ENCODE measurements at regions not wholly inside any gene's neighbourhood (a gene's known extent, or its start where the extent isn't known, plus 50 kb on each side); places are given as distances from the start of the nearest gene placed in this dataset.

DNA sequence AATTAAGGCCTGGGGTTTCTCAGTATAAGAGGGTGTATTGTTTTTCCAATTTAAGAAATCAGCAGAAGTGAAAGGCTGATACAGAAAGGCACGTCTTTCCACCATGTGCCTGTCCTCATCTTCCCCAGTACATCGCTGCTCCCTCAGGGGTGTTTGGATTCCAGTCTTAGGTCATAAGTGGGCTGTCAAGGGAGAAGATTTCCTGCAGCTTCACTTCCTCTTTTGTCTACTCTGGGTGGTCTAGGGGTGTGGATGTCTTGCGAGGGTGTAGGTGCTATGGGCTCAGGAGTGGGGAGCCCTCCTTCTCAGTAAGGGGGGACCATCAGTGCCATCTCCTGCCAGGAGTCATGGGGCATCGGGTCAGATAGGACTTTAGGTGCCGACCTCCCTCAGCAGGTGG is 999.8 kb upstream of the NCAM2 start:
- DNase-seq (ENCODE audit: extremely low read depth, low read depth) = no peak
- TF ChIP-seq, protein P1, sequence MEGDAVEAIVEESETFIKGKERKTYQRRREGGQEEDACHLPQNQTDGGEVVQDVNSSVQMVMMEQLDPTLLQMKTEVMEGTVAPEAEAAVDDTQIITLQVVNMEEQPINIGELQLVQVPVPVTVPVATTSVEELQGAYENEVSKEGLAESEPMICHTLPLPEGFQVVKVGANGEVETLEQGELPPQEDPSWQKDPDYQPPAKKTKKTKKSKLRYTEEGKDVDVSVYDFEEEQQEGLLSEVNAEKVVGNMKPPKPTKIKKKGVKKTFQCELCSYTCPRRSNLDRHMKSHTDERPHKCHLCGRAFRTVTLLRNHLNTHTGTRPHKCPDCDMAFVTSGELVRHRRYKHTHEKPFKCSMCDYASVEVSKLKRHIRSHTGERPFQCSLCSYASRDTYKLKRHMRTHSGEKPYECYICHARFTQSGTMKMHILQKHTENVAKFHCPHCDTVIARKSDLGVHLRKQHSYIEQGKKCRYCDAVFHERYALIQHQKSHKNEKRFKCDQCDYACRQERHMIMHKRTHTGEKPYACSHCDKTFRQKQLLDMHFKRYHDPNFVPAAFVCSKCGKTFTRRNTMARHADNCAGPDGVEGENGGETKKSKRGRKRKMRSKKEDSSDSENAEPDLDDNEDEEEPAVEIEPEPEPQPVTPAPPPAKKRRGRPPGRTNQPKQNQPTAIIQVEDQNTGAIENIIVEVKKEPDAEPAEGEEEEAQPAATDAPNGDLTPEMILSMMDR (IDR thresholded peaks at IDR 0.05; ENCODE audit: low read depth, low read length) = no peak

DNA sequence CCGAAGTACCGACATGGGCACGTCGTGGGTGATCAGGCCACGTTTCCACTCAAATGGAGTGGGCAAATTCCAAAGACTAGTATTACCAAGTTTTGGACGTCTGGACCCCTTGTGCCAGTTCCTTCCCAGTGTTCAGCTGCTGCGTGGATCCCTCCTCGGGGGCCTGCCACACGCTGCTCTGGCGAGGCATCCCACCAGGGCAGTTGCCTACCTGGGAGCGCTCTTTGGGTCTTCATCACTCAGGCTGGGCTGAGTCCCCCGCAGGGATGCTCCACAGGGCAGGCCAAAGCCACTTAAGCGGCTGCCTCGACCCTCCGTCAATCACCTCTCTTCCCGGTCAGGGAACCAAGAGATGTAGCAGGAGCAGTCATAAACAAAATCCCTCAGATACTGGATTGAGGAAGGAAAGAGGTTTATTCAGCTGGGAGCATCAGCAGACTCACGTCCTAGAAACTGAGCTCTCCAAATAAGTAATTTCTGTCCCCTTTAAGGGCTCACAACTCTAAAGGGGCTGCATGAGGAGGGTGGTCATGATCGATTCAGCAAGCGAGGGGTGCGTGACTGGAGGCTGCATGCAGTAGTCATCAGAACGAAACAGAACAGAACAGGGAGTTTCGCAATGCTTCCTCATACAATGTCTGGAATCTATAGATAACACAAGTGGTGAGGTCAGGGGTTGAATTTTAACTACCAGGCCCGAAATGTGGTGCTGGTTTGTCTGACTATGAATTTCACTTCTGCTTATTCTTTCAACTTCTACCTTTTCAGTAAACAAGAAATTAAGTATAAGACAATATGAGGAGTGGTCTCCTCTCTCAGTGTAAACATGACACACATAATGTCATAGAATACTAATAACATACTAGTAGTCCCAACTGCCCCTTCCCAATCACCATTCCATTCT is 998.6 kb upstream of the NCAM2 start:
- no peak for DNase-seq (ENCODE audit: extremely low read depth, low read depth)
- TF ChIP-seq, protein P1 (IDR thresholded peaks at IDR 0.05; ENCODE audit: low read depth, low read length) = no peak

DNA sequence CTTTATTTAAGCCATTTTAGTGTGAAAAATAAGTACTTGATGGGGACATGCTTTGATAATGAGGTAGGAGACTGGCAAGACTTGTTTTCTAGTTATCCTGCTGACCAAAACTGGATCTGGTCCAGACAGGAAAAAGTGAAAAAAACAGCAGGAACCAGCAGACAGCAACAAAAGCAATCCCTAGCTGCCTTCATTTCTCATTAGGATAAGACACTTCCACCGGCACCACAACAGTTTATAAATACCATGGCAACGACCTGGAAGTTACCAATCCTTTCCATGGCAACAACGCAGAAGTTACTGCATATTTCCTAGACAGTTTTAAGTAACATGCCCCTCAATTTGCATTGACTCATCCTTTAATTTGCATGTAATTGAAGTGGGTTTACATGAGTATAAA is 993.8 kb upstream of the NCAM2 start:
- TF ChIP-seq, protein P1 (IDR thresholded peaks at IDR 0.05; ENCODE audit: low read depth, low read length) = no peak
- DNase-seq (ENCODE audit: extremely low read depth, low read depth) = no peak

DNA sequence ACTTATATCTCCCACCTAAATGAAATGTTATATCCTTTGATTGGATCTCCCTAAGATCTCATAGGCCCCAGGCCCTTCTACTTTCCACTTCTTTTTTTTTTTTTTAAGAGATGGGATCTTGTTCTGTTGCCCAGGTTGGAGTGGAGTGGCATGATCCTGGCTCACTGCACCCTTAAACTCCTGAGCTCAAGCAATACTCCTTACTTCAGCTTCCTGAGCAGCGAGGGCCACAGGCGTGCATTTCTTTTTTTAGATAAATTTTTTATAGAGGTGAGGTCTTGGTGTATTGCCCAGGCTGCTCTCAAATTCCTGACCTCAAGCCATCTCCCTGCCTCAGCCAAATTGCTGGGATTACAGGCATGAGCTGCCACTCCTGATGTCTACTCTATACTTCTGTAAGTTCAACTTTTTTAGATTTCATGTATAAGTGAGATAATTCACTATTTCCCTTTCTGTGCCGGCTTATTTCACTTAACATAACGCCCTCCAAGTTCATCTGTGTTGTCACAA is 987.5 kb upstream of the NCAM2 start:
- TF ChIP-seq, protein P1 (IDR thresholded peaks at IDR 0.05; ENCODE audit: low read depth, low read length) = no peak
- DNase-seq (ENCODE audit: extremely low read depth, low read depth) = no peak

DNA sequence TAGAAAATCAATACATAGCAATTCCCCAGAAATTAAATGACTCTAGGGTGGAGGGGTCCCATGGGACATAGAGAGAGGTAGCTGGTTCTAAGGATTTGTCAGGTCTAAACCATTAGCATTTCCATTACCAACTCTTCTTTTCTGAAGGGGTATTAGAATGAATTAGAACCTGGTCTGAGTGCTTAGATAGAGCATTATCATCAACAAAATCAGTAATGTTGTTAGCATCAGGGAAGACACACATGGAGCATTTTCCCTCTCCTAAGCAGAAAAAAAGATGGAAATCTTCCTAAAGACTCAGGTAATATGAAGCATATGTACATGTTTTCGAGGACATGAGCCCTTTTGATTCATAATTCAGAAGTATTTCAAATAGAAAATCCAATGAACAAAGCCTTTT is 984.4 kb upstream of the NCAM2 start:
- TF ChIP-seq, protein P1 (IDR thresholded peaks at IDR 0.05; ENCODE audit: low read depth, low read length) = no peak
- no peak for DNase-seq (ENCODE audit: extremely low read depth, low read depth)

DNA sequence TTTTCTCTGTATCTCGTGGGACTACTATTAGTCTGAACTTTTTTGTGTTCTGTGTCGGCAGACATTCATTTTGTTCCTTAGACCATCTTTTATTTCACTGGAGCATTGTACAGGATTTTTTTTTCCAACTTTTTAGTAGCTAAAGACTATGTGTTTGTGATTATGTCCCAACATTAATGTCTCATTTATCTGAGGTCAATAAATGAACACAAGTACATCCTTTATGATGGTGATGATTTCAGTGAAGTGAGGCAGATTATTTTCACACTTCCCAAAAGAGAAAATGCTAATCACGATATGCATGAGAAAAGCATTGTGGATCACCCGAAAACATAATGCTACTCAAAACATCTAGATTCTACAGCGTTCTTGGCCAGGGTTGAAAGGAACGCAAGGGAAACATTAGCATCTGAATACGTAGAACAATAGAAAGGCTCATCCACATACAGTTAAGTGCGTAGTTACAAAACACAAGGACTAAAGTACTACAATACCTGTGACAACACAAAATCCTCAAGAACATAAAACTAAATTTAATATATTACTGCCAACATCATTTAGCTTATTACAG is 981.7 kb upstream of the NCAM2 start:
- TF ChIP-seq, protein P1 (IDR thresholded peaks at IDR 0.05; ENCODE audit: low read depth, low read length) = no peak
- DNase-seq (ENCODE audit: extremely low read depth, low read depth) = no peak

DNA sequence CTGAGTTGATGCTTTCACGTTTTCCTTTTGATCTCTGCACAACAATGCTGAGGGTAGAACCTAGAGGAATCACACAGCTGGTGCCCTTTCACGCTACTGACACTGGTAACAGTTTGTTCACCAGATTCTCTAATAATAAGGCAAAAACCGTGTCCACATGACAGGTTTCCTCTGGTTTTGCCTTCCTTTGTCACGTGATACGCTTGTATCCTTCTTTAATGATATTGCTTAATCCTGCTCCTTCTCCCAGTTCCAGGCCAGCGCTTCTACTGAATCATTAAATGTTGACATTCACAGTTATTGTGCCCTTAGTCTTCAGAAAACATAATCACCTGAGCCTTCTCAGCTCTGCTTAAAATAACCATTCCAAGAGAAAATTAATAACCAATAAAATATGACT is 978.2 kb upstream of the NCAM2 start:
- DNase-seq (ENCODE audit: extremely low read depth, low read depth) = no peak
- TF ChIP-seq, protein P1 (IDR thresholded peaks at IDR 0.05; ENCODE audit: low read depth, low read length) = no peak
